IPS DF 19.7 (cell line): ENCODE measurements at regions not wholly inside any gene's neighbourhood (a gene's known extent, or its start where the extent isn't known, plus 50 kb on each side); places are given as distances from the start of the nearest gene placed in this dataset.
"Not testable (repeated sequence)": the region's sequence is repeated elsewhere in the genome, so short reads cannot be mapped to it uniquely, and the experiment has no call there.

Source experiments
- DNase-seq: peaks from one replicate; pipeline ENCODE4 v3.0.0-alpha.2; 2013; ENCODE audit warnings: low read depth, low spot score

GRCh38 chr2:123696799-123697410 is 328.2 kb upstream of the CNTNAP5 start:
- no peak for DNase-seq

- DNase-seq = no peak
Observed at GRCh38 chr2:123715467-123715982, 309.6 kb upstream of the CNTNAP5 start.

DNA sequence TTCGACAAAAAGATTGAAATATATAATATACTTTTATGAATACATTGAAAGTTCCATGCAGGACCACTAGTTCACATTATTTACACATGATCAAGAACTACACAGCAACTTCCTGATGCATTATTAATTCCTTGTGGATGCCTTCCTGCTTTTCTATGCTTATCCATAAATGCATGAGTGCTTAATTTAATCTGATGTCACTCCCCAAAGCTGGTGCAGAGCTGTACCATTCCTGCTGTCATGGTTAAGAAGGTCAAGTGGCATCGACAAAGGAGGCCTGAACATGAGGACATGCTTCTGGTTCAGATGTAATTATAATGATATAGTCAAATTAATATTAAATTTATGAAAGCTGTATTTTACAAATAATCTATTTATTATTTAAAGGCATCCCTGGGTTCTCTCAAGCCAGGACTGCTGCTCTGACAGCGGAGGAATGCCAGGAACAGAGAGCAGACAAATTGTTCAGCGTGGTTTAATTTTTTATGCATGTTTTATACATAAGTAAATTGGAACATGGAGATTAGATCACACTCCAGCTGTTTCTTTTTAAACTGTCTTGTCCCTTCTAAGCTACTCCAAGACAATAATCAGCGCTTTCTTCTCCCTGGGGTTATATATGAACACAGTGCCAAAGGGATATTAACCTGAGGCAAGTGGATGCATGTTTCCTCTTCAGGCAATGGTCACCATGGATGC is 307.3 kb upstream of the CNTNAP5 start:
- DNase-seq = no peak

- no peak for DNase-seq
Observed at GRCh38 chr2:123720760-123721159, 304.3 kb upstream of the CNTNAP5 start.

GRCh38 chr2:123723706-123724105 is 301.4 kb upstream of the CNTNAP5 start:
- no peak for DNase-seq

GRCh38 chr2:123732563-123732962 is 292.5 kb upstream of the CNTNAP5 start:
- no peak for DNase-seq

- no peak for DNase-seq
Observed at GRCh38 chr2:123737371-123737770, 287.7 kb upstream of the CNTNAP5 start.

DNA sequence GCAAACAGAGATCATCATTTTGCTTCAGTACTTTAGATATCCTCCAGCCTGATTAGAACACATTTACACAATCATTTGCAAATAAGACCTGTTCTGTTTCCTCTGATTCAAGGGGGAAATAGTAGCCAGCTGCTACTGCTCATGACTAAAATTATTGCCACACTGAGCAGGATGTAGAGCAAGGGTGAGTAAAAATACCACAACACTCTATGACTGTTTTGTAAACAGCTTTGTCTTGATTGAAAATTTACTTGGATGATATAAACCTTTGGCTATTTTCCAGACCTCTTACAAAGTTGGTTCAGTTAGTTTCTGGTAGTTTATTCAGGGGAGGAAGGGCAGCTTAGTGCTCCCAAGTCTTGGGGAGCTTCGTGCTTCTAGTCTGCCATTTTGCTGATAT is 286.4 kb upstream of the CNTNAP5 start:
- DNase-seq = no peak

- no peak for DNase-seq
Observed at GRCh38 chr2:123746006-123746405, 279.1 kb upstream of the CNTNAP5 start.

- no peak for DNase-seq
Observed at GRCh38 chr2:123747326-123747725, 277.8 kb upstream of the CNTNAP5 start.

DNA sequence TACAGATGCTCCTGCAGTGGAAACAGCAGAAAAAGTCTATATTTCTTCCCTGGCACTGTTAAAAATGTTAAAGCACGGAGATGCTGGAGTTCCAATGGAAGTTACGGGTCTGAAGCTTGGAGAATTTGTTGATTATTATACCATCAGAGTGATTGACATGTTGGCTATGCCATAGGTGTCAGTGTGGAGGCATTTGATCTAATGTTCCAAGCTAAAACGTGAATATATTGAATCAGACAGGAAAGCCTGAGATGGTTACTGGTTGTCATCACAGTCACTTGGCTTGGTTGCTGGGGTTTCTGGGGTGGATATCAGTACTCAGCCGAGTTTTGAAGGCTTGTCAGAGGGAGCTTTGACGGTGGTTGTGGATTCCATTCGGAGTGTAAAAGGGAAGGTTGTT is 262.9 kb upstream of the CNTNAP5 start:
- DNase-seq = no peak

DNA sequence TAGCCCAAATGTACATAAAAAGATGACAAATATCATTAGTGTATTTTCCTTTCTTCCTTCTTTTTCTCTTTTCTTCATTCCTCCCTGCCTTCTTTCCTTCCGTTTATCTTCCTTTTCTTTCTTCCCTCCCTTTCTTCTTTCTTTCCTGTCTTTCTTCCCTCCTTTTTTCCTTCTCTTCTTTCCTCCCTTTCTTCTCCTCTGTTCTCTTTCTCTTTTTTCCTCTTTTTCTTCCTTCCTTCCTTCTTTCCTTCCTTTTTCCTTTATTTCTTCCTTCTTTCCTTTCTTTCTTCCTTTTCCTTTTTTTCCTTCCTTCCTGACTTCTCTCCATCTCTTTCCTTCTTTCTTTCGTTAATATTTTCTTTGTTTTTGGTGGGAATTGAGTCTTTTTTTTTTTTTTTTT is 256.9 kb upstream of the CNTNAP5 start:
- DNase-seq = no peak

- DNase-seq = no peak
Observed at GRCh38 chr2:123769001-123769400, 256.1 kb upstream of the CNTNAP5 start.

DNA sequence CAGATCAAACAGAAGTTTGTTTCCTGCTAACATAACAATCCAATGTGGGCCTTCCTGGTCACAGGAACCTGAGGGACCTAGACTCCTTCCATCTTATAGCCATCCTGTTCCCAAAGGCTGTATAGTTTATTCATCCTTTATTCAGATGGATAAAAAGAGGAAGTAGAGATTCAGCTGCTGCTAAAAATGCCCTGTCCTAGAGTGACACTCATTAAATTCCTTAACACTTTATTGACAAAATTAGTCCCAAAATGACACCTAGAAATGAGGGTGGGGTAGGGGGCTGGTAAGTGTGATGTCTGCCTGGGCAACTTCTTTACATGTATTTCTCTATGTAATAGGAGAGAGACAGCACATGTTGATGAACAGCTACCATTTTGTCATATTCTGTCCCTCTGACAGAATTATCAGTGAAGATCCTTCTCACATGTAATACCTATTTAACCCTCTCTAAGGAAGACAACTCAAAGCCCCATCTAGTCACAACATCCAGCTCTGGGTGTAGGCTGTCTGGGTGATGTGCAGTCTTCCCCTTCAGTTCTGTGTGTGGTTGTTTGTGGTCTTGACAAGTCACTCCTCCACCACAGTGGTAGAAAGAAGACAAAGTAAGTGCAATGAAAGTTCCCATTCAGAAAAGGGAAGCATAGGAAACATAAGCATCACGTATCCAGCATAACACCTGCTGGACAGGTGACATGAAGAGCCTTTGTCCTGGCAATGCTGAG is 253.9 kb upstream of the CNTNAP5 start:
- DNase-seq = no peak

- DNase-seq = no peak
Observed at GRCh38 chr2:123771928-123772632, 253.0 kb upstream of the CNTNAP5 start.

GRCh38 chr2:123777116-123777515 is 248.0 kb upstream of the CNTNAP5 start:
- no peak for DNase-seq

GRCh38 chr2:123783164-123783563 is 241.9 kb upstream of the CNTNAP5 start:
- DNase-seq = no peak

DNA sequence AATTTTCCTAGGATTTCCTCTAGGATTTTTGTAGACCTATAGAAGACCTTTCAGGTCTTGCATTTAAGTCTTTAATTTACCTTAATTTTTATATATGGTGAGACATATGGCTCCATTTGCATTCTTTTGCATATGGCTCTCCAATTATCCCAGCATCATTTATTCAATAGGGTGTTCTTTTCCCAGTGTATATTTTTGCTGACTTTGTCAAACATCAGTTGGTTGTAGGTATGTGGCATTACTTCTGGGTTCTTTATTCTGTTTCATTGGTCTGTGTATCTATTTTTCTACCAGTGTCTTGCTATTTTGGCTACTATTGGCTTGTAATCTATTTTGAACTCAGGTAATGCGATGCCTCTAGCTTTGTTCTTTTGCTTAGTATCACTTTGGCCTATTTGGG is 239.8 kb upstream of the CNTNAP5 start:
- DNase-seq = no peak

DNA sequence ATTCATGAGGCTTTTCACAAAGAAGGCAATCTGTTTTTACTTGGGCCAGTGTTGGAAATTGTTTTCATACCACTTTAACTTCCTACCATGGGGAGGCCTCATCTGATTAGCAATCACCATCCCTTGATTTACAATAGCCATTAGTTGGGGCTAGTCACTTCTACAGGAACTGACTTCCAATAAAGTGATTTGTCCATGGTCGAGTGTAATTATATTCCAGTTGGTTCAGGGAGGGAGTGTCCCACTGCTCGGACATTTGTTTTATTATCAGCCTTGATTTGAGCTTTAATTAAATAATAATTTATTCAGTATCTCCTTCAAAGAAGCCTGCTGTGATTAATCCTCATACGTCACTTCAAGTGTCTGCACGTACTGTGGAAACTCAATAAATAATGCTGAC is 233.9 kb upstream of the CNTNAP5 start:
- DNase-seq = no peak

DNA sequence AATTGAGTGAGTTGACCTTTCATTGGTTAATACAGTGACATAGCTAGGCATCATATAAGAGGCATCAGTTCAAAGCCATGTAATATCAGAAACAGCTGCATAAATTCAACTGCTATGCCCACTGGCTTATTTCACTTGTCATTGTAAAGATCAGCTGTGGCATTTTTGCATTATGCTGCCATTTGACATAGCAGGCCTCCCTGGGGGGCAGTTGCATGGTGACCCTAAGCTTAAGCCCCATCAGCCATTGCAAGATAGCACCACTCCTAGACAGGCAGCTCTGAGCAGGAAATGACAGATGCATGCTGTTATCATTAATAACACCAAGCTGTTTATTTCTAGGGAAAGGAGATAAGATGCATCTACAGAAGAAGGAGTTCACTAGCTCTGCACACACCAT is 233.4 kb upstream of the CNTNAP5 start:
- DNase-seq = no peak

DNA sequence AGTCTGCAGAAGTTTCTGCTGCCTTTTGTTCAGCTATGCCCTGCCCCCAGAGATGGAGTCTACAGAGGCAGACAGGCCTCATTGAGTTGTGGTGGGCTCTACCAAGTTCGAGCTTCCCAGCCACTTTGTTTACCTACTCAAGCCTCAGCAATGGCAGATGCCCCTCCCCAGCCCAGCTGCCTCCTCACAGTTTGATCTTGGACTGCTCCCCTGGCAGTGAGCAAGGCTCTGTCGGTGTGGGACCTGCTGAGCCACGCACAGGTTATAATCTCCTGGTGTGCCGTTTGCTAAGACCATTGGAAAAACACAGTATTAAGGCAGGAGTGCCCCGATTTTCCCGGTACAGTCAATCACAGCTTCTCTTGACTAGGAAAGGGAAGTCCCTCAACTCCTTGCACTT is 221.0 kb upstream of the CNTNAP5 start:
- DNase-seq = not testable (repeated sequence)

DNA sequence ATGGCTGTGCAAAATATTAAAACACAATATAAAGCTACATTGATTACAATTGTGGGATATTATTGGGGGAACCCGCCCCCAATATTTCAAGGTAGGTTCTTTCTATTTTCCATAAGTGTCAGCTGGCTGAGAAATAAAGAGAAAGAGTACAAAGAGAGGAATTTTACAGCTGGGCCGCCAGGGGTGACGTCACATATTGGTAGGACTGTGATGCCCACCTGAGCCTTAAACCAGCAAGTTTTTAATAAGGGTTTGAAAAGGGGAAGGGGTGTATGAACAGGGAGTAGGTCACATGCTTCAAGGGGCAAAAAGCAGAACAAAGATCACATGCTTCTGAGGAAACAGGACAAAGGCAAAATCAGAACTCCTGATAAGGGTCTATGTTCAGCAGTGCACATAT is 219.3 kb upstream of the CNTNAP5 start:
- DNase-seq = not testable (repeated sequence)
